Esophagus mucosa (tissue), 1 donor: ENCODE measurements at regions not wholly inside any gene's neighbourhood (a gene's known extent, or its start where the extent isn't known, plus 50 kb on each side); places are given as distances from the start of the nearest gene placed in this dataset.
"Not testable (repeated sequence)": the region's sequence is repeated elsewhere in the genome, so short reads cannot be mapped to it uniquely, and the experiment has no call there.

Source experiments
- ATAC-seq: fragments of 200-7000 bp; cut with Tn5 transposase; one replicate; pipeline ENCODE4 v1.9.1; 2020
- donor health status: DM: yes; HTN: yes; CAD: no.

DNA sequence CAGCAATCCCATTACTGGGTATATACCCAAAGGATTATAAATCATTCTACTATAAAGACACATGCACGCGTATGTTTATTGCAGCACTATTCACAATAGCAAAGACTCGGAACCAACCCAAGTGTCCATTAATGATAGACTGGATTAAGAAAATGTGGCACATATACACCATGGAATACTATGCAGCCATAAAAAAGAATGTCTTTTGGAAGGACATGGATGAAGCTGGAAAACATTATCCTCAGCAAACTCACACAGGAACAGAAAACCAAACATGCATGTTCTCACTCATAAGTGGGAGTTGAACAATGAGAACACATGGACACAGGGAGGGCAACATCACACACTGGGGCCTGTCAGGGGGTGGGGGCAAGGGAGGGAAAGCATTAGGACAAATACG lies 143.7 kb upstream of the IVNS1ABP start:
- not testable (repeated sequence) for ATAC-seq

DNA sequence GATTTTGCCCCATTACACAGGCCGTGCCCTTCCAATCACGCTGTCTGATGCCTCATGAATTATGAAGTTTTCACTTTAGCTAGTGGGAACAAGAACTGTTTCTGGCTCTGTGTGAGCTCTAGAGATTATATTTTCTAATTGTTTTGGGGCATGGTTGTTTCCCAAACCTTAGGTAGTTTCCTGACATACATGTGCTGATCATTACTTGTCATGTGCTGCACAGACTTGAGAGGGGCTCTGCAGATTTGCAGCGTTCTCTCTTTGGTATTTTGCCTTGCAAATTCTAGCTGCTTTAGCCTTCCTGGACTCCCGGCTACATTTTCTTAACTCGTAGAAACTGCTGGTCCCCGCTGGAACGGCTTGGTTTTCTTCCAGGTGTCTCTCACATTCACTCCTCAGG lies 142.1 kb upstream of the IVNS1ABP start:
- no peak for ATAC-seq

GRCh38 chr1:185458670-185459069 lies 141.6 kb upstream of the IVNS1ABP start:
- no peak for ATAC-seq

DNA sequence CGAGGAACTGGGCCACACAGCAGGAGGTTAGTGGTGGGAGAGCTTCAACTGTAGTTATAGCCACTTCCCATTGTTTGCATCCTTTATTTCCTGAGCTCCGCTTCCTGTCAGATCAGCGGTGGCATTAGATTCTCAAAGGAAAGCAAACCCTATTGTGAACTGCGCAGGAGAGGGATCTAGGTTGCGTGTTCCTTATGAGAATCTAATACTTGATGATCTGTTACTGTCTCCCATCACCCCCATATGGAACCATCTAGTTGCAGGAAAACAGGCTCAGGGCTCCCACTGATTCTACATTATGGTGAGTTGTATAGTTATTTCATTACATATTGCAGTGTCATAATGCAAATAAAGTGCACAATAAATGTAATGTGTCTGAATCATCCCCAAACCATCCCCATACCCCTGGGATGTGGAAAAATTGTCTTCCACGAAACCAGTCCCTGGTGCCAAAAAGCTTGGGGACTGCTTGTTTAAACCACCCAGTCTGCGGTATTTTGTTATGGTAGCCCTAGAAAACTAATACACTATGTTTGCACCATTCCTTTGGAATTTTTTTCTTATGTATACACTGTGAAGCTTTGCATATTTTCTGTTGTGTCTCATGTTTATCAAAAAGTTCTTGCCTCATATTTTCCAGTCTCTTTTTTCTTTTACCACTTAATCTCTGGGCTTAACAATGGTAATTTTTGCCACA lies 136.6 kb upstream of the IVNS1ABP start:
- ATAC-seq, result no peak

GRCh38 chr1:185450917-185451316 lies 133.9 kb upstream of the IVNS1ABP start:
- ATAC-seq, result no peak

DNA sequence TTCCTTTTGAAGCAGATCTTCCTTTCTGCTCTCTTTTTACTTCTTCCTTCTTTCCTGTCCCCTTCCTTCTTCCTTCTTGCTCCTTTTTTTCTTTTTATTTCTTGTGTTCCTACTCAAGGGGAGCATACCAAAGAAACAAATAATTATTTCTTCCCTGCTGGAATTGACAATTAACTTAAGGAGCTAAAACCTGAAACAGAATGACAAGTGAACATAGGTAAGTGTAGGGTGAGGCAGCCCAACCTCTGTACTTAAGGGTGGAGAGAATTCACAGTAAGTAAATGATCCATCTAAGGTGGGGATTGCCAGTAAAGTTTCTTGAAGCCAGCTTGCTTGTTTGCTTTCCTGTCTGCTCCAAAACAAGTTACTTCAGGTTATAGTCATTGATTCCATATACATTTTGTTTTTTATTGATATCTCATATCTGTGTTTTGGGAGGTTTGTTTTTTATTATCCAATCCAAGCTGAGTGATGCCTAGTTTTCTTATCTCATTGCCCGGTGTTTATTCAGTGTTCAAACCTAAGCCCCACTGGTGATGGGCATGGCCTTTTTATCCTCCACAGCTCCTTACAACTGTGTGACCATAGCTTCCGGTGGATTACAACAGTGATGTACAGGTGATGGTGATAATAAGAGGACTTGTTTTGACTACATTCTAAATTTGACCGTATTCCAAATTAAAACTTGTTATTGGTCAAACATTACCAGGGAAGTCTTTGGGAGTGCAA lies 133.2 kb upstream of the IVNS1ABP start:
- ATAC-seq, result no peak

DNA sequence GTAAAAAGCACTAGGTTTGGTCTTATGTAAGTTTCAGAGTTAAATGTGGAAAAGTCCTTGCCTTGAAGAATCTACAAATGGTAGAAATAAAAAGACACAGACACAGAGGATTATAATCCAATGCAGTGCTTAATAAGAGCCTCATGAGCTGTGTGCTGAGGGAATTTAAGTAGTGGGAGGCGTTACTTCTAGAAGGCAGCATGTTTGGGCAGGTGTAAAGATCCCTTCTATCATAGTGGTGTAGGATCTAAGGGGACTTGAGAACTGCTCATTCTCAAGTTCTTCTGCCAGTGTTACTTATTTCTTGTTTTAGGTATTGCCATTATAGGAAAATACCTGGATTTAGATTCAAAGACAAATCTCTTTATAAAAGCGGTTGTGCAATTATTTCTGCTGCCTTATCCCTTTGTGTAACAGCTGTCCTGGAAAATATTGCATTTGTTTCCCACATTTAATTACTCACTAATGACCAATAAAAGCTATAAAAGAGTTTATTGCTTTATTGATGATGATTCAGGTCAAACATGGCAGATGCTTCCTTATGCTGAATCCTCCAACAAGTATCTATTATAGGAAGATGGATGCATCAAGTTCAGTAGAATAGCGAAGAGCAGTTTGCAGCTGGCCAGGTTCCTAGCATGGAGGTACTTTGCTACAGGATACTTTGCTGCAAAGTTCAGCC lies 132.5 kb upstream of the IVNS1ABP start:
- ATAC-seq, result no peak

GRCh38 chr1:185448591-185449186 lies 131.6 kb upstream of the IVNS1ABP start:
- ATAC-seq, result no peak

- no peak for ATAC-seq
Observed at GRCh38 chr1:185446131-185446530, 129.1 kb upstream of the IVNS1ABP start.

DNA sequence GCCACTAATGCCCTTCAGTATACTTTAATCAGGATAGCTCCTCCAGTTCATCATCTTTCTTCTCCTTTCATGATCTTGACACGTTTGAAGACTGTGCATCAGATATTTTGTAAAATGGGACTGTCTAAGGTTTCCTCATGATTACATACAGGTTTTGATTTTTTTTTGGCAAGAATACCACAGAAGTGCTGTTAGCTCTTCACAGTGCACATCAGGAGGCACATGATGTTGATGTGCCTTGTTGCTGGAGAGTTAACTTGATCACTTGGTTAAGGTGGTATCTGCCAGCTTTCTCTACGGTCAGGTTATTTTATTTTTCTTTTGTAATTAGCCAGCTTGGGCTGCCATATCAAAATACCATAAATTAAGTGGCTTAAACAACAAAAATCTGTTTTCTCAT lies 128.6 kb upstream of the IVNS1ABP start:
- ATAC-seq, result no peak

DNA sequence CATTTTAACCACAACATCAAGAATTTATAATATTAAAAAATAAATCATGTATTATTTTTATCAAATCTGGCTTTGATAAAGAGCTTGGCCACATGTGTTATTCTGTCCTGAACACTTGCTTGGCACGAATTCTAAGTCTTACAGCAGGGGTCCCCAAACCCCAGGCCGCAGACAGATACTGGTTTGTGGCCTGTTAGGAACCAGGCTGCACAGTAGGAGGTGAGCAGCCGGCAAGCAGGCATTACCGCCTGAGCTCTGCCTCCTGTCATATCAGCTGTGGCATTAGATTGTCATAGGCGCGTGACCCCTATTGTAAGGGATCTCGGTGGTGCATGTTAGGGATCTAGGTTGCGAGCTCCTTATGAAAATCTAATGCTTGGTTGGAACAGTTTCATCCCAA lies 127.6 kb upstream of the IVNS1ABP start:
- ATAC-seq, result no peak

GRCh38 chr1:185442050-185442449 lies 125.0 kb upstream of the IVNS1ABP start:
- no peak for ATAC-seq

GRCh38 chr1:185441605-185442004 lies 124.6 kb upstream of the IVNS1ABP start:
- no peak for ATAC-seq

- ATAC-seq, result no peak
Observed at GRCh38 chr1:185440877-185441276, 123.8 kb upstream of the IVNS1ABP start.

DNA sequence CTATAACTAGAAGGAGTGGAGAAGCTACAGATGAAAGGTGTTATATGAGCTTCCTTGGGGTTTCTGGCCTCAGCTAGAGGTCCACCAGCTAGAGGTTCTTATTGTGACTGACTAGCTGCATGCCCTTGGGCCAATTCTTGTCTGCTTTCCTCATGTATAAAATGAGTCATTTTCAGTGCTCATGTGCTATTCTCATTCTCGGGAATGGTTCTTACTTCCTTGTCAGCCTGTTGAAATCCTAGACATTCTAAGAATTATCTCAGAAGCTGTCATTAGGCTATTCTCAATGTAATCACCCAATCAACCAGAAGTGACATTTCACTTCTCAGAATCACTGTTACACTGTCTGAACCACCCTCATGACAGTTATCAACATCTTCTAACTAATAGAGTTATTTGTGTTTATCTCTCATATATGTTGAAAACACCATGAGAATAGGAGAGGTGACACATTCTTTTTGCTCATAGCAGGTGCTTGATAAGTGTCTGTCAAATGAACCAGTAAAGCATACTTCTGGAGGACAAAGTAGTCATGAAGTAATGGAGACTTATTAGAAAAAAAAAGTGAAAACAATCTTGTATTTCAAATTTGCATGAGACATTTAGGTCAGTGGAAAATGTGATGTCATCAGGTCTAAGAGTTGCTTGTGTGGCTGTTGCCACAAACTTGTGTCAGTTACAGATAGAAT lies 122.8 kb upstream of the IVNS1ABP start:
- peak; percentile 95 for ATAC-seq

- no peak for ATAC-seq
Observed at GRCh38 chr1:185438936-185439335, 121.9 kb upstream of the IVNS1ABP start.

GRCh38 chr1:185435696-185436379 lies 118.8 kb upstream of the IVNS1ABP start:
- no peak for ATAC-seq

DNA sequence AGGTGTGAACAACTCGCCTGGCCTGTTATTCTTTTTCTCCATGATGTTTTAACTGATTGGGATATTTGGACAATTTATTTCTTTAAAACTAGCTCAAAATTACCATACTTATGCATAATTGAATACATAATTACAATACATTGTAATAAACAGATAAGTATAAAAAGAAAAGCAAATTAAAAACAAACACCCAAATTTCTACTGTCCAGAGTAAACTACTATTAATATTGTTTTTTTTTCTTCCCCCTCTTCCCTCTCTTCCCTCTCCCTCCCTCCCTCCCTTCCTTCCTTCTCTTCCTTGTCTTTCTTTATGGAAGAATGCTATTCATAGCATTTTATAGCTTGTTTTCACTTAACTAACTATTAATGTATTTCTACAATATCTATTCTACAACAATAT lies 117.7 kb upstream of the IVNS1ABP start:
- ATAC-seq, result no peak

GRCh38 chr1:185433667-185434066 lies 116.6 kb upstream of the IVNS1ABP start:
- ATAC-seq, result no peak

- no peak for ATAC-seq
Observed at GRCh38 chr1:185432948-185433347, 115.9 kb upstream of the IVNS1ABP start.

DNA sequence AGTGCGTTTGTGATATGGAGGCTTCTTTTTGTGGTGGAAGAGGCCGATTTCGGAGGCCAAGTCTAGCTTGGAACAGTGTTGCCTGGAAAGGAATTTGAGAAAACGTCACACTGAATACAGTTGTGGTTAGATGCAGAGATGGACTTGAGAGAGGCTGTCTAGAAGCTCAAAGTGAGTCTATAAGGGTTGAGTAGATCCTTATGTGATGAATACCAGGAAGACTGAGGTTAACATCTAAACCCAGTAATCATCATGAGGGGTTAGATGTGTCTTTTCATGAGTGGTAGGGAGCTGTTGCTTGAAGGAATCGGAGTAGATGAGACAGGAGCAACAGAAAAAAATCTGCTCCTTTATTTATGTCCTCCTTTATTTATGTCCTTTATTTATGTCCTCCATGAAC lies 114.6 kb upstream of the IVNS1ABP start:
- no peak for ATAC-seq

DNA sequence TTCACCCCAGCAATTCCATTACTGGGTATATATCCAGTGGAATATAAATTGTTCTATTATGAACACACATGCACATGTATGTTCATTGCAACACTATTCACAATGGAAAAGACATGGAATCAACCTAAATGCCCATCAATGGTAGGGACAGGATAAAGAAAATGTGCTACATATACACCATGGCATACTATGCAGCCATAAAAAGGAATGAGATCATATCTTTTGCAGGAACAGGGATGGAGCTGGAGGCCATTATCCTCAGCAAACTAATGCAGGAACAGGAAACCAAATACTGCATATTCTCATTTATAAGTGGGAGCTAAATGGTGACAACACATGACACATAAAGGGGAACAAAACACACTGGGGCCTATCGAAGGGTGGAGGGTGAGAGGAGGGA lies 112.6 kb upstream of the IVNS1ABP start:
- not testable (repeated sequence) for ATAC-seq
